HEK293 (cell line): ENCODE measurements at regions not wholly inside any gene's neighbourhood (a gene's known extent, or its start where the extent isn't known, plus 50 kb on each side); places are given as distances from the start of the nearest gene placed in this dataset.

Experiments used
- CTCF ChIA-PET: fragments of 350-600 bp; formaldehyde crosslinking; extraction: SDS; loops from one replicate; lab custom pipeline; 2021; ENCODE audit warnings: antibody characterized with exemption; lab: Yijun Ruan, JAX
- POLR2A ChIA-PET: fragments of 300-600 bp; formaldehyde crosslinking; extraction: SDS; loops from one replicate; lab custom pipeline; 2020; ENCODE audit warnings: antibody characterized with exemption, inconsistent platforms; lab: Yijun Ruan, JAX
- H3K27ac ChIP-seq: fragments of 200-500 bp; sonication (Bioruptor generic); 2 replicates; pipeline ENCODE4 v1.5.1; 2014; ENCODE audit warnings: low read depth, low read length, control low read depth, inconsistent platforms; ENCODE audit errors: extremely low read depth
- H3K36me3 ChIP-seq, 2 experiments: fragments of 200-500 bp in 1 of 2; sonication (Bioruptor generic) in 1 of 2; 1 replicate in 1 of 2; 2 replicates in 1 of 2; pipeline ENCODE4 v1.5.1; 2014 to 2017; ENCODE audit warnings: inconsistent platforms in 2 of 2, low read length in 2 of 2; ENCODE audit not compliant: control insufficient read depth in 2 of 2, insufficient read depth in 1 of 2
- H3K4me1 ChIP-seq: fragments of 200-500 bp; sonication (Bioruptor generic); 2 replicates; pipeline ENCODE4 v1.5.1; 2014; ENCODE audit warnings: mild to moderate bottlenecking, low read length, inconsistent platforms; ENCODE audit not compliant: control insufficient read depth, insufficient read depth
- H3K4me3 ChIP-seq: 2 replicates; pipeline ENCODE4 v1.5.1; 2011; ENCODE audit warnings: low read depth, mild to moderate bottlenecking, control low read depth, low read length, moderate library complexity
- H3K9me3 ChIP-seq: fragments of 200-500 bp; sonication (Bioruptor generic); 2 replicates; pipeline ENCODE4 v1.5.1; 2014; ENCODE audit warnings: low read depth, low read length, inconsistent platforms; ENCODE audit not compliant: control insufficient read depth, insufficient read depth
- KLF16 ChIP-seq: fragments of 450-650 bp; formaldehyde crosslinking; IDR thresholded peaks from 2 replicates; pipeline ENCODE4 v1.5.1; 2017; ENCODE audit warnings: missing biosample characterization, missing genetic modification characterization
- PRDM1 ChIP-seq: fragments of 450-650 bp; formaldehyde crosslinking; IDR thresholded peaks from 2 replicates; pipeline ENCODE4; 2016; ENCODE audit warnings: missing biosample characterization, missing genetic modification characterization
- PRDM4 ChIP-seq: fragments of 450-650 bp; formaldehyde crosslinking; IDR thresholded peaks from 2 replicates; pipeline ENCODE4 v1.5.1; 2017; ENCODE audit warnings: missing biosample characterization, missing genetic modification characterization
- SETDB1 ChIP-seq: IDR thresholded peaks from one replicate; pipeline ENCODE4 v1.6.1; 2017; ENCODE audit warnings: mild to moderate bottlenecking, low read length, moderate library complexity, mixed read lengths; ENCODE audit not compliant: insufficient read length
- SP3 ChIP-seq: fragments of 450-650 bp; formaldehyde crosslinking; IDR thresholded peaks from 2 replicates; pipeline ENCODE4 v1.5.1; 2016; ENCODE audit warnings: missing biosample characterization, missing genetic modification characterization
- ZBTB48 ChIP-seq: fragments of 450-650 bp; formaldehyde crosslinking; IDR thresholded peaks from 2 replicates; pipeline ENCODE4 v1.5.1; 2016; ENCODE audit warnings: missing biosample characterization, missing genetic modification characterization
- ZFP37 ChIP-seq: fragments of 450-650 bp; formaldehyde crosslinking; IDR thresholded peaks from 2 replicates; pipeline ENCODE4 v1.5.1; 2016; ENCODE audit warnings: missing biosample characterization, missing genetic modification characterization
- ZIC2 ChIP-seq: fragments of 450-650 bp; formaldehyde crosslinking; IDR thresholded peaks from 2 replicates; pipeline ENCODE4 v1.5.1; 2016; ENCODE audit warnings: missing biosample characterization, missing genetic modification characterization
- ZNF10 ChIP-seq: fragments of 450-650 bp; formaldehyde crosslinking; IDR thresholded peaks from 2 replicates; pipeline ENCODE4 v1.5.1; 2017; ENCODE audit warnings: missing biosample characterization, missing genetic modification characterization
- ZNF184 ChIP-seq: fragments of 450-650 bp; IDR thresholded peaks from 2 replicates; pipeline ENCODE4 v1.5.1; 2018; ENCODE audit warnings: missing biosample characterization, mild to moderate bottlenecking, missing genetic modification characterization
- ZNF280C ChIP-seq: fragments of 450-650 bp; formaldehyde crosslinking; IDR thresholded peaks from 2 replicates; pipeline ENCODE4 v1.5.1; 2016; ENCODE audit warnings: missing biosample characterization, missing genetic modification characterization
- ZNF324 ChIP-seq: fragments of 450-650 bp; formaldehyde crosslinking; IDR thresholded peaks from 2 replicates; pipeline ENCODE4 v1.5.1; 2016; ENCODE audit warnings: missing biosample characterization, missing genetic modification characterization
- ZNF394 ChIP-seq: fragments of 450-650 bp; formaldehyde crosslinking; IDR thresholded peaks from 2 replicates; pipeline ENCODE4 v1.5.1; 2016; ENCODE audit warnings: missing biosample characterization, missing genetic modification characterization, mild to moderate bottlenecking, moderate library complexity, borderline replicate concordance
- ZNF423 ChIP-seq: fragments of 450-650 bp; formaldehyde crosslinking; IDR thresholded peaks from 2 replicates; pipeline ENCODE4 v1.5.1; 2016; ENCODE audit warnings: missing biosample characterization, missing genetic modification characterization
- ZNF555 ChIP-seq: fragments of 450-650 bp; formaldehyde crosslinking; conservative IDR thresholded peaks from 2 replicates; pipeline ENCODE4 v1.5.1; 2017; ENCODE audit warnings: missing biosample characterization, mild to moderate bottlenecking, missing genetic modification characterization, inconsistent platforms
- ZNF558 ChIP-seq: fragments of 450-650 bp; formaldehyde crosslinking; IDR thresholded peaks from 2 replicates; pipeline ENCODE4 v1.5.1; 2016; ENCODE audit warnings: missing biosample characterization, missing genetic modification characterization
- ZNF571 ChIP-seq: fragments of 450-650 bp; formaldehyde crosslinking; IDR thresholded peaks from 2 replicates; pipeline ENCODE4 v1.5.0; 2017; ENCODE audit warnings: missing biosample characterization, missing genetic modification characterization
- ZNF580 ChIP-seq: fragments of 450-650 bp; formaldehyde crosslinking; IDR thresholded peaks from 2 replicates; pipeline ENCODE4 v1.5.1; 2016; ENCODE audit warnings: missing biosample characterization, missing genetic modification characterization
- ZNF596 ChIP-seq: fragments of 450-650 bp; IDR thresholded peaks from 2 replicates; pipeline ENCODE4 v1.5.0; 2018; ENCODE audit warnings: missing biosample characterization, mild to moderate bottlenecking, missing genetic modification characterization, moderate library complexity
- ZNF610 ChIP-seq: fragments of 450-650 bp; formaldehyde crosslinking; IDR thresholded peaks from 2 replicates; pipeline ENCODE4 v1.5.1; 2016; ENCODE audit warnings: missing biosample characterization, missing genetic modification characterization, borderline replicate concordance
- ZNF629 ChIP-seq: fragments of 450-650 bp; formaldehyde crosslinking; IDR thresholded peaks from 2 replicates; pipeline ENCODE4 v1.5.1; 2017; ENCODE audit warnings: missing biosample characterization, missing genetic modification characterization
- ZNF677 ChIP-seq: fragments of 450-650 bp; IDR thresholded peaks from 2 replicates; pipeline ENCODE4 v1.5.0; 2018; ENCODE audit warnings: missing biosample characterization, mild to moderate bottlenecking, missing genetic modification characterization, moderate library complexity
- ZNF830 ChIP-seq: fragments of 450-650 bp; IDR thresholded peaks from 2 replicates; pipeline ENCODE4 v1.5.0; 2018; ENCODE audit warnings: missing biosample characterization, missing genetic modification characterization, low read depth, mild to moderate bottlenecking, moderate library complexity
- ZNF837 ChIP-seq: fragments of 450-650 bp; formaldehyde crosslinking; IDR thresholded peaks from 2 replicates; pipeline ENCODE4 v1.5.1; 2016; ENCODE audit warnings: missing biosample characterization, missing genetic modification characterization

GRCh38 chr9:92175441-92175840 is 60.2 kb upstream of the SPTLC1 start (continued):
- no peak for TF ChIP-seq PRDM4 (tag by site-specific recombination)
- TF ChIP-seq ZNF837 = no peak
- no peak for TF ChIP-seq KLF16
- TF ChIP-seq ZNF555 (tag by site-specific recombination) = no peak
- TF ChIP-seq ZNF280C (tag by site-specific recombination) = no peak
- TF ChIP-seq SETDB1 = no peak

GRCh38 chr9:92173318-92173717 is 58.1 kb upstream of the SPTLC1 start:
- H3K9me3 ChIP-seq = no peaks in the 10 kb centered on the region
- H3K4me3 ChIP-seq = no peak overlapping the region
- H3K4me1 ChIP-seq = no peaks in the 10 kb centered on the region
- CTCF ChIA-PET = interaction anchor here (1.8 kb wide), 1 partner anchor 39 kb away, joined by 7 read pairs; no protein-coding TSS in a partner anchor
- H3K27ac ChIP-seq = no peak overlapping the region
- no peak for TF ChIP-seq ZNF558 (tag by site-specific recombination)
- TF ChIP-seq ZNF394 (tag by site-specific recombination) = no peak
- no peak for TF ChIP-seq ZBTB48
- TF ChIP-seq ZNF571 = no peak
- TF ChIP-seq ZNF184 (tag by site-specific recombination) = no peak
- TF ChIP-seq ZNF596 = no peak
- no peak for TF ChIP-seq ZNF837
- no peak for TF ChIP-seq ZNF629 (tag by site-specific recombination)
- no peak for TF ChIP-seq SP3 (tag by site-specific recombination)
- TF ChIP-seq ZNF423 (tag by site-specific recombination) = no peak
- TF ChIP-seq ZNF830 (tag by site-specific recombination) = no peak
- TF ChIP-seq ZNF324 (tag by site-specific recombination) = no peak
- TF ChIP-seq ZIC2 (tag by site-specific recombination) = no peak
- TF ChIP-seq ZNF677 (tag by site-specific recombination) = no peak
- no peak for TF ChIP-seq PRDM1 (tag by site-specific recombination)
- TF ChIP-seq ZFP37 (tag by site-specific recombination) = no peak
- TF ChIP-seq ZNF580 (tag by site-specific recombination) = no peak
- no peak for TF ChIP-seq ZNF10 (tag by site-specific recombination)
- no peak for TF ChIP-seq ZNF610 (tag by site-specific recombination)
- TF ChIP-seq, all 188 proteins: peak for 0
- no peaks in the 10 kb centered on the region for H3K36me3 ChIP-seq
- POLR2A ChIA-PET = no interaction called here
